ENCODE measurements at regions not wholly inside any gene's neighbourhood (a gene's known extent, or its start where the extent isn't known, plus 50 kb on each side); places are given as distances from the start of the nearest gene placed in this dataset.
A peak's percentile ranks its signal among the peaks of the same experiment; 100 is the strongest.
"Not testable (repeated sequence)": the region's sequence is repeated elsewhere in the genome, so short reads cannot be mapped to it uniquely, and the experiment has no call there.

DNA sequence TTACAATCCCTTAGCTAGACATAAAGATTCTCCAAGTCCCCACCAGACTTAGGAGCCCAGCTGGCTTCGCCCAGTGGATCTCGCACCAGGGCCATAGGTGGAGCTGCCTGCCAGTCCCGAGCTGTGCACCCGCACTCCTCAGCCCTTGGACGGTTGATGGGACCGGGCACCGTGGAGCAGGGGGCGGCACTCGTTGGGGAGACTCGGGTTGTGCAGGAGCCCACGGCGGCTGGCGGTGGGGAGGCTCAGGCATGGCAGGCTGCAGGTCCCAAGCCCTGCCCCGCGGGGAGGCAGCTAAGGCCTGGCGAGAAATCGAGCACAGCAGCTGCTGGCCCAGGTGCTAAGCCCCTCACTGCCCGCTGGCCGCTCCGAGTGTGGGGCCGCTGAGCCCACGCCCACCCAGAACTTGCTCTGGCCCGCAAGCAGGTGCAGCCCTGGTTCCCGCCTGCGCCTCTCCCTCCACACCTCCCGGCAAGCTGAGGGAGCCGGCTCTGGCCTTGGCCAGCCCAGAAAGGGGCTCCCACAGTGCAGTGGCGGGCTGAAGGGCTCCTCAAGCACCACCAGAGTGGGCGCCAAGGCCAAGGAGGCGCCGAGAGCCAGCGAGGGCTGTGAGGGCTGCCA, 275.0 kb upstream of the PDE3A start:
- DNase-seq: not testable (repeated sequence)

GRCh38 chr12:20096430-20096829, 271.9 kb upstream of the PDE3A start:
- no peak for DNase-seq

DNA sequence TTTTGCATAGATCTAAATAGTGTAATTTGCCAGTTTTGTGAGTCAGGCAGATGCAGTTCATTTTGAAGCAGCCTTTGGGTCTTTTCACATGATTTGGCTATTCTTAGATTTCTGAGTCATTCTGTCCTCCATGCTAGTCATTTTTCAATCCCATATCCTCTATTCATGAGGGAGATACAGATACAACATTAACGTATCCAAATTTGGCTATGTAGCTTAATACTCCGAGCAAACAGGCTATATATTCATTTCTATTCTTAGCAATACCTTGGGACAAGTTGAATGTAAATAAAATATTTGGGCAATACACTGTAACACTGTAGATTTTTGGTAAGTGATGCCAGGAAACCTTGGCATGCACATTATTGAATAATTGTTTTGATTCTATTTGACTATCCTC, 270.7 kb upstream of the PDE3A start:
- no peak for DNase-seq

DNA sequence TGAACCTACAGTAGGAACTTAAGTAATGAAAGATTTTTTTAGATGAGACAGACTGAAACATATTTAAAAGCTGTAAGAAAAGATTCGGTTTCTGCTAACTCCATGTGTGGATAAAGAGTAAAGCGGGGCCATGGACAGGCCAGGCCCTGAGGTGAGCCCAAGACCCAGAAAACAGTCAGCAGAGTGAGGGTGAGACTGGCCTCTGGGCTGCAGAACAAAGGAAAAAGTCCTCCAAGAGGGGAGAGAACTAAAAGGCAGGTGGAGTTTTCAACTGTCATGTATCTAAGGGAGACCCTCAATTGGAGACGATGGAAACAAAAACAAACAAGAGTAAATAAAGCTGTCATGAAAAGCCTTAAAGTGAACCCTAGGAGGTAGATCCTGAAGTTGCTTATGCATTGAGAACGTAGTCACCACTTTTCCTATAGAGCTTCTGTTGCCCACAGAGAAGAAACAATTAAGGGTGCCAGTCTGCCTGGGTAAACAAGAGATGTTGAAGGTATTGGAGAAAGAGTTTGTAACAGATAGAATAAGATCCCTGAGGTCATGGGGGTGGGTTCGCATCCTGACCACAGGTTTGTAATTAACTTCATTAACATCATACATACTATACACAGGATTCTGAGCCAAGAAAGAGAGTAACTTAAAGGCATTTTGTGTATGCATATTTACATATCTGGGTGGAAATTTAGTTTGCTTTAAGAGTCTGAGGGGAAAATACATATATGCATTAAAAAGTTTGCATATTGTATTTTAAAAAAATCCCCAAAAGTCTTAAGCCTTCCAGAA, 268.7 kb upstream of the PDE3A start:
- DNase-seq: no peak

- DNase-seq: peak; percentile 32
Observed at GRCh38 chr12:20101046-20101445, 267.3 kb upstream of the PDE3A start.

GRCh38 chr12:20105943-20106342, 262.4 kb upstream of the PDE3A start:
- DNase-seq: no peak

DNA sequence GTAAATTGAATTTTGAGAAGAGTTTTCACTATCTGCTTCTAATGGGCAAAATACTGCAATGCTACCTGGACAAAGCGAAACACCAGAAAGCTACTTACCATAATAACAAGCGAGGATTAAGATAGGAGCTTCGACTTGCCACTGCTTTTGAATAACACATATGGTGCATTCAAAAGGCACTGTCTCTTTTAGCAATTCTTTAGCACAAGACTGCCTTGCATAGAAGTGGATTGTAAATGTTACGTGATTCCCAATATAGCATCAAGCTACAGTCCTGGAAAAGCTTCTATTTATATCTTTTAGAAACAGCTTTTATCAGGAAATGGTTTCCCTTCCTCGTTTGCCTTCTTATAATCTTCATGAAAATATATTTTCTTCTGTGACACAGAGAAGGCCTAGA, 258.7 kb upstream of the PDE3A start:
- DNase-seq: no peak

DNA sequence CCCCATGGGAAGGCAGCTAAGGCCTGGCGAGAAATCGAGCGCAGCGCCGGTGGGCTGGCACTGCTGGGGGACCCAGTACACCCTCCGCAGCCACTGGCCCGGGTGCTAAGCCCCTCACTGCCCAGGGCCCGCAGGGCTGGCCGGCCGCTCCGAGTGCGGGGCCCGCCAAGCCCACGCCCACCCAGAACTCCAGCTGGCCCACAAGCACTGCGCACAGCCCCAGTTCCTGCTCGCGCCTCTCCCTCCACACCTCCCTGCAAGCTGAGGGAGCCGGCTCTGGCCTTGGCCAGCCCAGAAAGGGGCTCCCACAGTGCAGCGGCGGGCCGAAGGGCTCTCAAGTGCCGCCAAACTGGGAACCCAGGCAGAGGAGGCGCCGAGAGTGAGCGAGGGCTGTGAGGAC, 253.0 kb upstream of the PDE3A start:
- not testable (repeated sequence) for DNase-seq

GRCh38 chr12:20119596-20120402, 248.5 kb upstream of the PDE3A start:
- DNase-seq: no peak

DNA sequence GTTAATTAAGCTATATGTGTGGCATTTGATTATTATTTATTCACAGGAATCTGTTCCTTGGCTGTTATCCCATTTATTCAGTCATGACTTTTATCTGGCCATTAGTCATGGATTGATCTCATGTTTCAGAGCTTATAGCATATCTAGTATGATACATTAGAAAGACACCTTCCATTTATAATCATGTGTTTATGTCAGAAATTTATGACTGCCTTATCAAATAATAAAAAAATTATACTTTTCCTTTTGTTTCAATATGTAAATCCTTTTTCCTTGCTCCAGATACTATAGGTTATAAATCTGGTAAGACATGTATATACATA, 248.0 kb upstream of the PDE3A start:
- DNase-seq: no peak

- DNase-seq: no peak
Observed at GRCh38 chr12:20122274-20122673, 246.1 kb upstream of the PDE3A start.

GRCh38 chr12:20123465-20123864, 244.9 kb upstream of the PDE3A start:
- DNase-seq: no peak

DNA sequence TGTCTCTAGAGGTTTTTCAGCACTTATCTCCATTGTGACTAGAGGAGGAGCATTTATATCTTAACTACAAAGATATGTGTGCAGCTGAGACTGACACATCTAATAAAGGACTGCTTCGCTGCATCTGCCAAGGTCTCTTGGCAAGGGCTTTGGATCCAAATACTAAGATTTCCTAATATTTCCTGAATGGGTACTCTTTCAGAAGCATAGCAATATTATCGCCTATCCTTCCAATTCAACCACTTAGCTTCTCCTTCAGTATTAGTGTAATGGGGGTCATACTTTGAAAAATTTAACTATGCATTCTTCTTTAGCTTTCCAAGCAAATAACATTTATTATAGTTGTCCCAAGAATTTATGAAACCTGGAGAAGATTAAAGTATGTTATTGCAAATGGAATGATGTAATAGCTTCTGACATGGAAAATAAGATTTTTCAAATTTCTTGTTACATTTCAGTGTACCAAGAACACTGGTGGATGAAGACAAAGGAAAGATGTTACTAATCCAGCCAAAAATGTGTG, 243.0 kb upstream of the PDE3A start:
- DNase-seq: no peak

DNA sequence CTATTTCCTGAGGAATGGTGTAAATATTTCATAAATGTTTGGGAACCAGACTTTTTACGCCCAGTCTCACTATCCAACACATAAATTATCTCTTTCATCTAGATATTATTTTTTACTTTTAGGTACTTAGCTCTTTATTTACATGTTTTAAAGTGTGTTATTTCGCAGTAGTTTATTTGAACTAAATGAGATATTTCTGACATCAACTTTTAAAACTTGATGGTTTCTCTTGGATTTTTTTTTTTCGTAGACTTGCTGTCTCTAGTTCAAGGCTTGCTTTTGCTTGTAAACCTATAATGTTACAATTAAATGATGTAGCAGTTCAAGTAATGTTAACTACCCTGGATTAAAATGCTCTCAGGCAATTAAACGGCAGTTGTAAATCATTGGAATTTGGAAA, 241.7 kb upstream of the PDE3A start:
- no peak for DNase-seq

GRCh38 chr12:20127413-20127812, 240.9 kb upstream of the PDE3A start:
- DNase-seq: no peak

DNA sequence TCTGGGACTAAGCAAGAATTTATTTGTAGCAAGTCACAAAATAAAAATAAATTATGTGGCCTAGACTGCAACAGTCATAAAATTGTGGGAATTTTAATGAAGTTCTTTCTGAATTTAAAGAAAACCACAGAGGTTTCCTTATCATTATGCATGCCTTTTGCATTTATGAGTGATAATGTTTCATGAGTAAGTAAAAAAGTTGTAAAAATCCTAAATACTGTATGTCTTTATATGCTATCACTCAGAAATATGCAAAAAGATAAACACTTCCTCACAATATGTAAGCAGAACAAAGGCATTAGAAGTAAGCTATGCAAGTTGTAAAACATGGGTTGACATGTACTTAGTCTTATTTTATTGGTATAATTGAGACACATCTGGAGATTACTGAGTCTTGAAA, 239.4 kb upstream of the PDE3A start:
- DNase-seq: no peak

- no peak for DNase-seq
Observed at GRCh38 chr12:20132818-20133217, 235.5 kb upstream of the PDE3A start.

DNA sequence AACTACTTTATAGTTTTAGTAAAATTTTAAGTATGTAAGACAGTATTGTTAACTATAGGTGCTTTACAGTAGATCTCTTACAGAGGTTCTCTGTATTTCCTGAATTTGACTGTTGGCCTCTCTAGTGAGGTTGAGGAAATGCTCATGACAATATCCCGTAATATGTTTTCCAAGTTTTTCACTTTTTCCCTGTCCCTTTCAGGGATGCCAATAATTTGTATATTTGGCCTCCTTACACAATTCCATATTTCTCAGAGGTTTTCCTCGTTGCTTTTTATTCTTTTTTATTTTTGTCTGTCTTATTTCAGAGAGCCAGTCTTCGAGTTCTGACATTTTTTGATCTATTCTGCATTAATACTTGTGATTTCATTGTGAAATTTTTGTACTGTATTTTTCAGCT, 233.7 kb upstream of the PDE3A start:
- DNase-seq: no peak

- no peak for DNase-seq
Observed at GRCh38 chr12:20140751-20141150, 227.6 kb upstream of the PDE3A start.

DNA sequence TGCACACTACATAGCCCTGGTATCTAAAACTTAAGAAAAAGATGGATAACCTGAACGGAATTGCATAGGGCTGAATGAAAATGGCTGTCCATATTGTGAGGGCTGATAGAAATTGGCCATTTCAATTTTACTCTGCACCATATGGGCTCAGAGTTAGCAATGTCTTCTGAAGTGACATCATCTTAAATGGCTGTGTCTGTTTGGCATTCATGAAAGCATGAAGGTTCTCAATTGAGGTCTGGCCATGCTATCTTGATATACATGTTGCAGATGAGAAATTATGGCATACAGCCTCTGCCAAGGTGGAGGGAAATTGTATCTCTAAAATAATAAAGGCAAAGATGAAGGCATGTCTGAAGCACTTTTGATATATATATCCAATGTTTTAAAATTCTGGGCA, 226.0 kb upstream of the PDE3A start:
- DNase-seq: no peak

DNA sequence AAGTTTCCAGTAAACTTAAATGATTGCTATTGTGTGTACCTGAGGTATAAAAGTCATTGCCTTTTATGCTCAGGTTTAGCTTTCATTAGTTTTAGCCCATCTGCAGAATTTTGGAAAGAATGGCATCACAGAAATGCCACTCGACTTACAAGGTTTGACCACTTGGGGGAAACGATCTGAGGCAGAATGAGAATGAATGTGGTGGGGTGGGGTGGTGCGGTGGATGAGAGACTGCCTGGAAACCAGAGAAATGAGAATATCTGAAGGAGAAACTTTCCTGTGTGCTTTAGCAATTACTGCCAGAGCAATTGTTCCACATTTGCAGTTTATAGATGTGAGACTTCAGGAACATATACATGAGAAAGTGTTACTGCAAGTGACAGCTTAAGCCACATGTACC, 225.4 kb upstream of the PDE3A start:
- DNase-seq: no peak

DNA sequence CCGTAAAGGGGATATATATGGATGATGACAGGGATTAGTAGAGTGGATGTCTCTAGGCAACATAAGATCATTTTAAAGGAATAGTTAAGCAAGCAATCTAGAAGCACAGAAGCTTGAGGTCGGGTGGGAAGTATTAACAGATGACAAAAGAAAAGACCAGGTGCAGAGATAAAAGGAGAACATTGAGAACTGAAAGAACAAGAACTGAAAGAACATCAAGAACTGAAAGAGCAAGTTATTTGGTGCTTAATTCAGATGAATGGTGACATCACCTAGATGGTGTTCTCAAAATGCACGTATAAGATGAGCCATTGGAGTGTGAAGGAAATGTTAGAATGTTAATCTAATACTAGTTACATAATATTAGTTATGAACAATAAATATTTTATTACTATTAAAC, 224.0 kb upstream of the PDE3A start:
- DNase-seq: no peak

DNA sequence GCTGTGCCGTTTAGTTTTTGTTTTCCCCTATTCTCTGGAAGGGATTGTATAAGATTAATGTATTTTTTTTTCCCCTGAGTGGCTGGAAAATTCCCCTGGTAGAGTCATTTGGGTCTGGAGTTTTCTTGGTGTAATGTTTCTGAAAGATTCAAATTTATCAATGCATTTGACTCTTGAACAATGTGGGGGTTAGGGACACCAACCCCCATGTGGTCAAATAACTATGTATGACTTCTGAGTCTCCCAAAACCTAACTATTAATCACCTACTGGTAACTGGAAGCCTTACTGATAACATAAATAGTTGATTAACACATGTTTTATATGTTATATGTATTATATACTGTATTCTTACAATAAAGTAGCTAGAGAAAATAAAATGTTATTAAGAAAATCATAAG, 220.1 kb upstream of the PDE3A start:
- DNase-seq: no peak
